ENCODE measurements at regions not wholly inside any gene's neighbourhood (a gene's known extent, or its start where the extent isn't known, plus 50 kb on each side); places are given as distances from the start of the nearest gene placed in this dataset.

DNA sequence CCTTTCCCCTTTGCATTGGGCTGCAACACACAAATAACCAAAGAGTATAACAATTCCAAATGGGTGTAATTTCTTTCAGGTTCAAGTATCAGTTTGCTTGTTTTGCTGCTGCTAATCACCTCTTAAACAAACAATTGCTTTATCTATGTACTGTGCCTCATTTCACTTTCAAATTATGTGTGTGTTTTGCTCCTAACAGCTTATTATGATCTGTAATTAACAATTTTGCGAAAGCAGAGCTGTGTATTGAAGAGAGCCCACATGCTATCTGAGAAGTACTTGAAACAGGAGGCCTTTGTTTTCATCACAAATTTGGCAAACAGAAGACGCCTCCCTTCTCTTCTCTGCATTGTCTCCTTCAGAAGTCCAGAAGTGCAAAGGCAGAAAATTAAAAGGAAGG lies 312.0 kb downstream of the TLE1 start:
- H3K27ac ChIP-seq (replicated peaks in 1 of 4): no peak overlapping the region
- no peaks in the 10 kb centered on the region for H3K36me3 ChIP-seq
- 82% methylated on average over 2 of the region's 2 CpGs for WGBS
- no peak overlapping the region for H3K4me3 ChIP-seq
- intact Hi-C loops (cut with DNase I): no loop called here
- H3K27me3 ChIP-seq: no peaks in the 10 kb centered on the region
- H3K4me1 ChIP-seq: peaks cover 0 to 15% (median 7%) of the 10 kb centered on the region in 4 donors
- no peaks in the 10 kb centered on the region for H3K9me3 ChIP-seq
- DNase-seq (ENCODE audit: extremely low spot score): no peak
- no peak for TF ChIP-seq POLR2A (IDR thresholded peaks at IDR 0.05; ENCODE audit: low read depth)
- TF ChIP-seq, protein P1, sequence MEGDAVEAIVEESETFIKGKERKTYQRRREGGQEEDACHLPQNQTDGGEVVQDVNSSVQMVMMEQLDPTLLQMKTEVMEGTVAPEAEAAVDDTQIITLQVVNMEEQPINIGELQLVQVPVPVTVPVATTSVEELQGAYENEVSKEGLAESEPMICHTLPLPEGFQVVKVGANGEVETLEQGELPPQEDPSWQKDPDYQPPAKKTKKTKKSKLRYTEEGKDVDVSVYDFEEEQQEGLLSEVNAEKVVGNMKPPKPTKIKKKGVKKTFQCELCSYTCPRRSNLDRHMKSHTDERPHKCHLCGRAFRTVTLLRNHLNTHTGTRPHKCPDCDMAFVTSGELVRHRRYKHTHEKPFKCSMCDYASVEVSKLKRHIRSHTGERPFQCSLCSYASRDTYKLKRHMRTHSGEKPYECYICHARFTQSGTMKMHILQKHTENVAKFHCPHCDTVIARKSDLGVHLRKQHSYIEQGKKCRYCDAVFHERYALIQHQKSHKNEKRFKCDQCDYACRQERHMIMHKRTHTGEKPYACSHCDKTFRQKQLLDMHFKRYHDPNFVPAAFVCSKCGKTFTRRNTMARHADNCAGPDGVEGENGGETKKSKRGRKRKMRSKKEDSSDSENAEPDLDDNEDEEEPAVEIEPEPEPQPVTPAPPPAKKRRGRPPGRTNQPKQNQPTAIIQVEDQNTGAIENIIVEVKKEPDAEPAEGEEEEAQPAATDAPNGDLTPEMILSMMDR (IDR thresholded peaks at IDR 0.05): no peak
- TF ChIP-seq POLR2AphosphoS5 (IDR thresholded peaks at IDR 0.05): no peak
- TF ChIP-seq EP300 (IDR thresholded peaks at IDR 0.05): no peak

DNA sequence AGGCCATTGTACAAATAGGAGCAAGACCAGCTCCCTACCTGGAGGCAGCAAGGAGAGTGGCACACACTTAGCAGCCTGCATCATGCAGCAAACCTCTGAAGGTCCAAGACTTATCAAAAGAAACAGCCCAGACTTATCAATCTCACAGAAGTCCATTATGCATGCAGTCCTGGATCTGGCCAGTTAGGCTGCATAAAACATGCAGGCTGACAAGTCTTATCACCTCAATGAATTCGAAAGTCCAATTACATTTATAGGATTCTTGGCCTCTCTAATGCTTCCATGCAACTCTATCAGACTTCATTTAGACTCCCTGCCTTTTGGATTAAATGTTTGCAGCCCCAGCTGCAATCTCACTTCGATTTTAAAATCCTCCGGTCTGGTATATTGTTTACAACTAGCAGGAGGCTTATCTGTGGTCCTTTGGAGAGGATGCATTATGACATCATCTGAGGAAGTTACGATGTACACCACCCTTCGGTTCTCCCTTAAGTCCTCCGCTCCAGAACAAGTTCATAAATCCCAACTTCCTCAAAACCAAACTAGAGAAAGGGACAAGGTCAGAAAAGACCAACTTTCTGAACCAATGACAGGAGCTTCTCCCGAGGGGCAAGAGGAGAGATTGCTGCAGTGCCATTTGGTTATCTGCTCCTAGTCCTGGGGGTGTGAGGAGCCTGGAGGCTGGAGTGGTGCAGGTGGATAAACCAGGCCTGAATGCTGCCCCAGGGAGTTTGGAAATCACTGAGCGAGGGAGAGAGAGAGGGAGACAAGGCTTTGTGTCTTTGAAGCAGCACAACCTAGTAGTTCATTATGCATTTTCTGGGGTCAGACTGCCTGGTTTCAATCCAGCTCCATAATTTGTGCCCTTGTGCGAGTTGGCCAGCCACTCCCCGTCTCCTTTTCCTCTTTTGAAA lies 313.9 kb downstream of the TLE1 start:
- no peak overlapping the region for H3K27ac ChIP-seq (replicated peaks in 1 of 4)
- H3K36me3 ChIP-seq: no peaks in the 10 kb centered on the region
- no peak overlapping the region for H3K4me3 ChIP-seq
- no peaks in the 10 kb centered on the region for H3K9me3 ChIP-seq
- DNase-seq (ENCODE audit: extremely low spot score): peak; percentile 39
- H3K27me3 ChIP-seq: no peaks in the 10 kb centered on the region
- 71% methylated on average over 10 of the region's 10 CpGs for WGBS
- TF ChIP-seq POLR2A (IDR thresholded peaks at IDR 0.05; ENCODE audit: low read depth) (no peak), EP300 (IDR thresholded peaks at IDR 0.05) (no peak), POLR2AphosphoS5 (IDR thresholded peaks at IDR 0.05) (no peak)
- TF ChIP-seq, protein P1 (IDR thresholded peaks at IDR 0.05): no peak
- H3K4me1 ChIP-seq: peaks cover 0 to 15% (median 7%) of the 10 kb centered on the region in 4 donors
- intact Hi-C loops (cut with DNase I): no loop called here

DNA sequence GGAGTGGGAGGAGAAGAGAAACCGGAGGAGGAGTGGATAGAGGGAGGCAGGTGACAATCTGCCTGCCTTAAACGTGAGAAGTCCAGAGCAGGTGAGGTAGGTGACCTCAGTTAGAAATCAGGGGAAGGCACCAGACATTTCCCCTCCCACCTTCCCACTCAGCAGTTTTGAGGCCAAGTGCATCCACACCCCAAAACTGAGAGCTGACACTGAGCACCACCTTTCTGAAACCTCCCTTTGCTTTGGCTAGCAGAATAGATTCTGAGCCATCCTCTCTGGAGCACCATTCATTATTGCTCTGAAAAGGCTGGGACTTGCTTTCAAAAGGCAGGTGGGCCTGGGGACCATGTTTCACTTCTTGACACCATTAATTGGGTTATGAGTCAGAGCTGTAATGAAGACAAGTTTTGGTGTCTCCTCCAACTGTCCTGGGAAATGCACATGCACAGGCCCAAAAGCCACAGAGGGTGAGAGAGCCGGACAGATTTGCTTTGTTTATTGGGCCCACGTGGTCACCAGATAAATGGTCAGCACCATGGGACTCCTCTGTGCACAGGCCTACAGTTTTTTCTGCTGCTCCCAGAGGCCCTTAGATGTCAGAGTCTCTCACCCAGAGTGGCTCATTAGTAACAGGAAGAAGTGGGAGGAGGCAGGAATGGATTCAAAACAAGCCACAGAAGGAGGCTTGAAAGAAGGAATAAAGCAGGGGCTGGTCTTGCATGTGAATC lies 314.7 kb downstream of the TLE1 start:
- no peaks in the 10 kb centered on the region for H3K36me3 ChIP-seq
- H3K4me1 ChIP-seq: peaks cover 0 to 15% (median 7%) of the 10 kb centered on the region in 4 donors
- peak; percentile 26 for DNase-seq (ENCODE audit: extremely low spot score)
- no peak overlapping the region for H3K4me3 ChIP-seq
- no peaks in the 10 kb centered on the region for H3K9me3 ChIP-seq
- no peaks in the 10 kb centered on the region for H3K27me3 ChIP-seq
- 84% methylated on average over 4 of the region's 4 CpGs for WGBS
- intact Hi-C loops (cut with DNase I): no loop called here
- TF ChIP-seq EP300 (IDR thresholded peaks at IDR 0.05) (no peak), POLR2AphosphoS5 (IDR thresholded peaks at IDR 0.05) (no peak), POLR2A (IDR thresholded peaks at IDR 0.05; ENCODE audit: low read depth) (no peak)
- TF ChIP-seq, protein P1 (IDR thresholded peaks at IDR 0.05): no peak
- no peak overlapping the region for H3K27ac ChIP-seq (replicated peaks in 1 of 4)

DNA sequence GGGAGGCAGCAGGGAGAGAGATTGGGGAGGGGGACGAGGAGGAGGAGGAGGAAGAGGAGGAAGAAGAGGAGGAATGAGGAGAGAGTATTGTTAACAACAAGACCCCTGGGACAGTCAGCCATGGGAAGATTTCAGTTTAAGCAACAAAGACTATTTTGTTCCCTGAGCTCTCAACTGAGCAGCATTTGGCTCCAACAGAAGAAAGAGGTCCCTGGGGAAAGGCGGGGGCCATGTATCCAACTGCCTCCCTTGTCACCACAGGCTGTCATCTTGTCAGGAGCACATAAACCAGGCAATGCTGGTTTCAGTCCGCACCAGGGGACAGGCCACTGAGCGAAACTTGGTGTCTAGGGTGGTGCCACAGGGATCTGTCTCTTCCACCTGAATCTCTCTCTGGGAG lies 316.1 kb downstream of the TLE1 start:
- no peaks in the 10 kb centered on the region for H3K36me3 ChIP-seq
- peak overlapping the region in 1 of 4 donors; percentile 11 for H3K27ac ChIP-seq (replicated peaks in 1 of 4)
- TF ChIP-seq POLR2AphosphoS5 (IDR thresholded peaks at IDR 0.05) (no peak), EP300 (IDR thresholded peaks at IDR 0.05) (no peak), POLR2A (IDR thresholded peaks at IDR 0.05; ENCODE audit: low read depth) (no peak)
- TF ChIP-seq, protein P1 (IDR thresholded peaks at IDR 0.05): no peak
- no peaks in the 10 kb centered on the region for H3K9me3 ChIP-seq
- DNase-seq (ENCODE audit: extremely low spot score): no peak
- H3K4me1 ChIP-seq: peaks cover 0 to 15% (median 7%) of the 10 kb centered on the region in 4 donors
- intact Hi-C loops (cut with DNase I): no loop called here
- no peak overlapping the region for H3K4me3 ChIP-seq
- 90% methylated on average over 4 of the region's 4 CpGs for WGBS
- H3K27me3 ChIP-seq: no peaks in the 10 kb centered on the region
